RWPE2 (cell line): ENCODE measurements at regions not wholly inside any gene's neighbourhood (a gene's known extent, or its start where the extent isn't known, plus 50 kb on each side); places are given as distances from the start of the nearest gene placed in this dataset.

Experiments
- ATAC-seq: fragments of 200-7000 bp; cut with Tn5 transposase; 3 replicates; pipeline ENCODE4 v1.9.1; 2021; ENCODE audit warnings: low read depth
- DNase-seq: peaks from one replicate; pipeline ENCODE4 v3.0.0-alpha.2; 2020; ENCODE audit warnings: low spot score
- H3K27ac ChIP-seq: fragments of 450-650 bp; 2 replicates; pipeline ENCODE4 v1.5.1; 2017; ENCODE audit warnings: mild to moderate bottlenecking; ENCODE audit not compliant: poor library complexity, severe bottlenecking
- H3K27me3 ChIP-seq: fragments of 250-450 bp; sonication (Bioruptor Pico); 2 replicates; pipeline ENCODE4 v1.5.1; 2021; ENCODE audit warnings: mild to moderate bottlenecking, moderate library complexity; ENCODE audit not compliant: insufficient read depth, poor library complexity, severe bottlenecking
- H3K36me3 ChIP-seq: fragments of 250-450 bp; sonication (Bioruptor Pico); 2 replicates; pipeline ENCODE4 v1.5.1; 2020; ENCODE audit warnings: low read depth, mild to moderate bottlenecking, moderate library complexity
- H3K4me1 ChIP-seq: fragments of 250-450 bp; sonication (Bioruptor Pico); 2 replicates; pipeline ENCODE4 v1.5.1; 2021; ENCODE audit warnings: mild to moderate bottlenecking, moderate library complexity; ENCODE audit not compliant: insufficient read depth, poor library complexity, severe bottlenecking
- H3K4me3 ChIP-seq: fragments of 250-450 bp; sonication (Bioruptor Pico); 2 replicates; pipeline ENCODE4 v1.5.1; 2021; ENCODE audit warnings: mild to moderate bottlenecking, moderate library complexity; ENCODE audit not compliant: severe bottlenecking
- H3K9me3 ChIP-seq: fragments of 250-450 bp; sonication (Bioruptor Pico); 2 replicates; pipeline ENCODE4 v1.5.1; 2021; ENCODE audit warnings: mild to moderate bottlenecking, moderate library complexity; ENCODE audit not compliant: severe bottlenecking
- TF ChIP-seq, protein P1 (sequence below): fragments of 450-650 bp; IDR thresholded peaks from one replicate; pipeline ENCODE4 v1.5.1; 2017; ENCODE audit warnings: mild to moderate bottlenecking, moderate library complexity; ENCODE audit not compliant: poor library complexity, severe bottlenecking

DNA sequence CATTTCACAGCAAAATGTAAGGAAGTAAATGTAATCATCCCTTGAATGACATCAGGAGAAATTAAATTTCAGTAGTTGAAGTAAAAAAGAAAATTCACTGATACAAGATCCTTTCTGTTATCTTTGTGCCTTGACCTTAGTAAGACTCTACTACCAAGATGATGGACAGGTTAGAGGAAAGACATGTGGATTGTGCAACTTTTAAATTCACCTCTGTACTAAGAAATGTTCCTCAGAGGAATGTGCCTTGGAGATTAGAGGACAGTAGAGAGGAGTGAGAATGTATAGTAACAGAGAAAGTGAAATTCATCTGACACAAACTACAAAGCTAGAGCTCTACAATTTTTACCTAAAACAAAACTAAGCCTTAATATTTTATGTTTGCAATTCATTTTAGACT, 375.3 kb downstream of the PLOD2 start:
- Histone ChIP-seq H3K36me3 (no peaks in the 10 kb centered on the region), H3K4me1 (no peaks in the 10 kb centered on the region), H3K27ac (no peak overlapping the region), H3K4me3 (no peak overlapping the region), H3K27me3 (peaks cover 6% of the 10 kb centered on the region), H3K9me3 (no peaks in the 10 kb centered on the region)
- ATAC-seq (no peak), DNase-seq (no peak)
- TF ChIP-seq, protein P1, sequence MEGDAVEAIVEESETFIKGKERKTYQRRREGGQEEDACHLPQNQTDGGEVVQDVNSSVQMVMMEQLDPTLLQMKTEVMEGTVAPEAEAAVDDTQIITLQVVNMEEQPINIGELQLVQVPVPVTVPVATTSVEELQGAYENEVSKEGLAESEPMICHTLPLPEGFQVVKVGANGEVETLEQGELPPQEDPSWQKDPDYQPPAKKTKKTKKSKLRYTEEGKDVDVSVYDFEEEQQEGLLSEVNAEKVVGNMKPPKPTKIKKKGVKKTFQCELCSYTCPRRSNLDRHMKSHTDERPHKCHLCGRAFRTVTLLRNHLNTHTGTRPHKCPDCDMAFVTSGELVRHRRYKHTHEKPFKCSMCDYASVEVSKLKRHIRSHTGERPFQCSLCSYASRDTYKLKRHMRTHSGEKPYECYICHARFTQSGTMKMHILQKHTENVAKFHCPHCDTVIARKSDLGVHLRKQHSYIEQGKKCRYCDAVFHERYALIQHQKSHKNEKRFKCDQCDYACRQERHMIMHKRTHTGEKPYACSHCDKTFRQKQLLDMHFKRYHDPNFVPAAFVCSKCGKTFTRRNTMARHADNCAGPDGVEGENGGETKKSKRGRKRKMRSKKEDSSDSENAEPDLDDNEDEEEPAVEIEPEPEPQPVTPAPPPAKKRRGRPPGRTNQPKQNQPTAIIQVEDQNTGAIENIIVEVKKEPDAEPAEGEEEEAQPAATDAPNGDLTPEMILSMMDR: no peak

DNA sequence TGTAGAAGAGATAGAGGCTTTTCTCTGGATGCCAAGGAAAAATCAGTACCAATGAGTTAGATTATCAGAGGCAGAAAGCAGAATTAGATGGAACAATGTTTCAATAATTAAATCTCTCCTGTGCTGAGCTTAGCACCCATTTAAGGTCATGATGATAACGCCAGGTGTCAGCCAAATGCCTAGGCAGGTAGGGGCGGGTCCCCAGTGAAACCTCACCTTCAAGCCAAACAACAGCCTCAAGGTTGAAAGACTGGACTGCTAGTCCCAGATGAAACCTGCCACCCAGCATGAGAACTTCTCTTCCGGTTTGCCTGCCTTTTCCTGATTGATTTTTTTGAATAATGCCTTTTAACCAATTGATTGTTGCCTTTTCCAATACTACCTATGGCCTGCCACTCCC, 363.0 kb downstream of the PLOD2 start:
- no peaks in the 10 kb centered on the region for H3K9me3 ChIP-seq
- H3K4me3 ChIP-seq: no peak overlapping the region
- ATAC-seq (no peak), DNase-seq (no peak)
- no peaks in the 10 kb centered on the region for H3K36me3 ChIP-seq
- TF ChIP-seq, protein P1: no peak
- H3K27me3 ChIP-seq: no peaks in the 10 kb centered on the region
- H3K4me1 ChIP-seq: no peaks in the 10 kb centered on the region
- no peak overlapping the region for H3K27ac ChIP-seq

DNA sequence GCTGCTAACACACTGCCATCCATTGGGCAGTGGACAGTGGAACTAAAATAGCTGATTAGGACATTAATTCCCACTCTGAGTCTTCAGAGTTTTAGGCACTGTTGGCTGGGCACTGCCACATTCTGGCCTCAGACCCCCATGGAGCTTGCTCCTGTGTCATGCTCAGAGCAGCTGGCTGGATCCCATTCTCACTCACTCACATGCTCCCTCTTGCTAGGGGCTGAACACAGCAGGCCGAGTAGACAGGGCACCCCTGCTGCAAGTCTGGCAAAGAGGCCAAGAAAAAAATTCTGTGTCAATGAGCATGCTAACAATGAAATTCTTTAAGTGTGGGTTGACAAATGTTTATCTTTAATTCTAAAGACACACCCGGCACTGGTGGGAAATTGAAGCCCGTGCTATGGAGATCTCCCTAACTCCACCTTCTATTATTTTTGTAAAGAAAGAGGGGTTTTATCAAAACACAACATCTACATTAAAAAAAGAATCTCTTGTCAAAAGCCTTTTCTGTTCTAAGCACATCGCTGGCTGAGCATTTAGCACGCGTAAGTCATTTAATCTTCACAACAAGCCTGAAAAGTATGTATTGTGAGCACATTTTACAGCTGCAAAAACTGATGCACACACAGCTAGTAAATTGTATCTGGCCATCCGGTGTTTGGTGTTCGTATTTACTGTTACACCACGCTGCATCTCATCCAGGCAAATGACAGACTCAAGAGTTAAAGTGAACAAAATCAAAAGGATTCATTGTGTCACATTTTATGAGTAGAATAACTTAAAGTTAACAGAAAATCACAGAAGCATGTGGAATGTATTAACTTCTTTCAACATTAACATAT, 362.1 kb downstream of the PLOD2 start:
- Histone ChIP-seq H3K4me1 (no peaks in the 10 kb centered on the region), H3K9me3 (no peaks in the 10 kb centered on the region), H3K27ac (no peak overlapping the region), H3K4me3 (no peak overlapping the region), H3K27me3 (no peaks in the 10 kb centered on the region), H3K36me3 (no peaks in the 10 kb centered on the region)
- TF ChIP-seq, protein P1: no peak
- DNase-seq (no peak), ATAC-seq (no peak)

DNA sequence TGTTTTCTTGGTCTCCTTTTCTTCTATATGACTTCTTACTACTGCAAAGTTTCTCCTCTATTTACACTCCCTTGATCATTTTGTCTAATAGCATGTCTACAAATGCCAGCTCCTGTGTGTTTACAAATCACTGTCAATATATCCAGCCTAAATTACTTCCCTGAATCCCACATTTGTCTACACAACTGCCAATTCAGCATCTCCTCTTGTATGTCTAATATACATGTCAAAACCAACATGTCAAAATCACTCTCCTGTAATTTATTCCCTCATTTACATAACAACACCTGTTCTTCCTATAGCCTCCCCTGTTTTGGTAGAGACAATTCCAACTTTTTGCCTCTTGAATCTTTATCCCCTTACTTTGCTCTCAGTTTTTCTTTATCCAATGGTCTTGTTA, 359.3 kb downstream of the PLOD2 start:
- H3K27ac ChIP-seq: no peak overlapping the region
- H3K9me3 ChIP-seq: no peaks in the 10 kb centered on the region
- no peak for ATAC-seq
- H3K4me1 ChIP-seq: no peaks in the 10 kb centered on the region
- H3K4me3 ChIP-seq: no peak overlapping the region
- DNase-seq: no peak
- TF ChIP-seq, protein P1: no peak
- no peaks in the 10 kb centered on the region for H3K27me3 ChIP-seq
- H3K36me3 ChIP-seq: no peaks in the 10 kb centered on the region

DNA sequence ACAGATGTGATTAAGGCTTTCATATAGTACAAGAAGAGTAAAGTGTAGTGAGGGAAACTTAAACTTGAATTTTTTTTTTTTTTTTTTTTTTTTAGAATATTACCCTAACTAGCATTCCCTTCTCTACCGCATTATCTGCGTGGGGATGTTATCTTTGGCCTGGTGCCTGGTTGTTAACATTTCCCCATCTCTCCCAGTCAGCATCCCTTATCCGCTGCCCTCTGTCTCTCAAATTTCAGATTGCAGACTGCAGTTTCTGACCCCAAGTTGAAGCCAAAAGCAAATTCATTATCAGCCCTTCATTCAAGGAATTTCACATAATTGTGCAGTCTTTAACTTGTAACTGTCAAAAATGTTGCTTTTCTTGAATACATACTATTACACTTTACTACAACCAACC, 353.0 kb downstream of the PLOD2 start:
- ATAC-seq (no peak), DNase-seq (no peak)
- H3K36me3 ChIP-seq: no peaks in the 10 kb centered on the region
- no peaks in the 10 kb centered on the region for H3K4me1 ChIP-seq
- no peaks in the 10 kb centered on the region for H3K9me3 ChIP-seq
- H3K27ac ChIP-seq: no peak overlapping the region
- H3K4me3 ChIP-seq: no peak overlapping the region
- TF ChIP-seq, protein P1: no peak
- no peaks in the 10 kb centered on the region for H3K27me3 ChIP-seq
